NCI-H2029 treated with DMSO at 0.1 percent for 48 hours (cell line): ENCODE measurements at regions not wholly inside any gene's neighbourhood (a gene's known extent, or its start where the extent isn't known, plus 50 kb on each side); places are given as distances from the start of the nearest gene placed in this dataset.
A peak's percentile ranks its signal among the peaks of the same experiment; 100 is the strongest.
"Not testable (repeated sequence)": the region's sequence is repeated elsewhere in the genome, so short reads cannot be mapped to it uniquely, and the experiment has no call there.

Source experiments
- DNase-seq: peaks from one replicate; lab custom pipeline; 2025; lab: John Stamatoyannopoulos, UW

GRCh38 chr18:59848002-59848401 lies 51.8 kb upstream of the PMAIP1 start:
- no peak for DNase-seq

GRCh38 chr18:59847491-59847846 lies 52.3 kb upstream of the PMAIP1 start:
- DNase-seq = not testable (repeated sequence)

- no peak for DNase-seq
Measured at GRCh38 chr18:59846814-59847490, 52.8 kb upstream of the PMAIP1 start.

GRCh38 chr18:59842947-59843346 lies 56.8 kb upstream of the PMAIP1 start:
- DNase-seq = no peak

GRCh38 chr18:59839931-59840685 lies 59.7 kb upstream of the PMAIP1 start:
- DNase-seq = no peak

GRCh38 chr18:59839246-59839645 lies 60.5 kb upstream of the PMAIP1 start:
- no peak for DNase-seq

GRCh38 chr18:59837586-59837985 lies 62.2 kb upstream of the PMAIP1 start:
- DNase-seq = peak; percentile 44

GRCh38 chr18:59835605-59836379 lies 64.0 kb upstream of the PMAIP1 start:
- no peak for DNase-seq

GRCh38 chr18:59834267-59834666 lies 65.5 kb upstream of the PMAIP1 start:
- DNase-seq = no peak

GRCh38 chr18:59833785-59834184 lies 66.0 kb upstream of the PMAIP1 start:
- DNase-seq = no peak

- DNase-seq = peak; percentile 30
Measured at GRCh38 chr18:59823596-59824195, 76.1 kb upstream of the PMAIP1 start.

- no peak for DNase-seq
Measured at GRCh38 chr18:59822612-59823550, 76.9 kb upstream of the PMAIP1 start.

GRCh38 chr18:59821983-59822382 lies 77.8 kb upstream of the PMAIP1 start:
- no peak for DNase-seq

- DNase-seq = no peak
Measured at GRCh38 chr18:59820663-59821062, 79.1 kb upstream of the PMAIP1 start.

GRCh38 chr18:59818769-59819168 lies 81.0 kb upstream of the PMAIP1 start:
- no peak for DNase-seq

GRCh38 chr18:59814891-59815290 lies 84.9 kb upstream of the PMAIP1 start:
- DNase-seq = no peak

- no peak for DNase-seq
Measured at GRCh38 chr18:59813942-59814341, 85.9 kb upstream of the PMAIP1 start.

GRCh38 chr18:59810735-59811520 lies 88.9 kb upstream of the PMAIP1 start:
- DNase-seq = no peak

- DNase-seq = no peak
Measured at GRCh38 chr18:59810183-59810582, 89.6 kb upstream of the PMAIP1 start.

- DNase-seq = no peak
Measured at GRCh38 chr18:59802031-59802430, 97.8 kb upstream of the PMAIP1 start.

- no peak for DNase-seq
Measured at GRCh38 chr18:59801576-59801975, 98.2 kb upstream of the PMAIP1 start.
